ENCODE measurements at regions not wholly inside any gene's neighbourhood (a gene's known extent, or its start where the extent isn't known, plus 50 kb on each side); places are given as distances from the start of the nearest gene placed in this dataset.

GRCh38 chr7:131232768-131233167 lies 94.9 kb upstream of the MKLN1 start:
- no peak for TF ChIP-seq CTCF (IDR thresholded peaks at IDR 0.05)
- no peak for TF ChIP-seq POLR2AphosphoS5 (IDR thresholded peaks at IDR 0.05)
- TF ChIP-seq POLR2A (IDR thresholded peaks at IDR 0.05) = no peak

Data from upper lobe of left lung (tissue), 4 donors.